Heart left ventricle (tissue), 16 donors: ENCODE measurements at regions not wholly inside any gene's neighbourhood (a gene's known extent, or its start where the extent isn't known, plus 50 kb on each side); places are given as distances from the start of the nearest gene placed in this dataset.

Experiments used
- ATAC-seq, 4 donors: fragments of 200-7000 bp; cut with Tn5 transposase; one replicate each; pipeline ENCODE4 v1.9.1; 2020 to 2022; ENCODE audit warnings: moderate library complexity in 4 of 4, mild to moderate bottlenecking in 3 of 4, moderate number of reproducible peaks in 1 of 4
- DNase-seq, 5 donors: peaks; one replicate each; pipeline ENCODE4 v3.0.0-alpha.2; 2020
- H3K27ac ChIP-seq, 12 donors: fragments of 200-600 bp; sonication (generic) in 4 of 12; one replicate each; pipeline versions ENCODE4 v1.5.0 to v1.8.0; 2016 to 2022; ENCODE audit warnings: mild to moderate bottlenecking in 2 of 12
- H3K27me3 ChIP-seq, 9 donors: fragments of 200-600 bp; sonication (generic) in 2 of 9; one replicate each; pipeline versions ENCODE4 v1.5.1 to v1.8.0; 2016 to 2022; ENCODE audit warnings: mild to moderate bottlenecking in 3 of 9
- H3K36me3 ChIP-seq, 9 donors: fragments of 200-600 bp; sonication (generic) in 2 of 9; one replicate each; pipeline versions ENCODE4 v1.5.0 to v1.8.0; 2018 to 2022; ENCODE audit warnings: mild to moderate bottlenecking in 2 of 9
- H3K4me1 ChIP-seq, 12 donors: fragments of 200-600 bp; sonication (generic) in 4 of 12; one replicate each; pipeline versions ENCODE4 v1.5.0 to v1.8.0; 2016 to 2022; ENCODE audit warnings: mild to moderate bottlenecking in 3 of 12
- H3K4me3 ChIP-seq, 12 donors: fragments of 200-600 bp; sonication (generic) in 4 of 12; one replicate each; pipeline versions ENCODE4 v1.5.0 to v1.8.0; 2017 to 2022; ENCODE audit warnings: mild to moderate bottlenecking in 9 of 12, moderate library complexity in 4 of 12
- H3K9me3 ChIP-seq, 12 donors: fragments of 200-600 bp; sonication (generic) in 4 of 12; one replicate each; pipeline versions ENCODE4 v1.5.0 to v1.8.0; 2016 to 2022; ENCODE audit warnings: mild to moderate bottlenecking in 1 of 12
- CTCF ChIP-seq, 12 donors: fragments of 200-600 bp; sonication (generic) in 4 of 12; IDR thresholded peaks; one replicate each; pipeline versions ENCODE4 v1.5.0 to v1.8.0; 2018 to 2022; ENCODE audit warnings: antibody characterized with exemption in 12 of 12, mild to moderate bottlenecking in 5 of 12
- POLR2A ChIP-seq, 2 donors: fragments of 450-650 bp; IDR thresholded peaks; one replicate each; pipeline ENCODE4 v1.6.1; 2017; ENCODE audit warnings: antibody characterized with exemption in 2 of 2, mild to moderate bottlenecking in 2 of 2, moderate library complexity in 2 of 2
- WGBS, 4 donors: extraction: QIAGEN DNeasy Blood & Tissue Kit in 2 of 4; methylation state at CpG; one replicate each; pipeline versions ENCODE4 v1.1.5 to v1.1.7; 2013 to 2018; 5-methylcytosine and 5-hydroxymethylcytosine counted together
- intact Hi-C, 10 donors: fragments of 100-400 bp; cut with DNase I; formaldehyde crosslinking; loops; one replicate each; pipeline versions ENCODE4 v1.11.1 to v1.14.2; 2022
- donor health status: ischemic (EF 13 %, LVEDD 7.1; RV severe dilation, severe dysfunction).
- donor health status: healthy with polysubstance abuse.
- donor health status: DM: no; HTN: yes; CAD: no.
- donor health status: DM: no; HTN: no; CAD: no.
- donor health status: ischemic (EF 25% LVEDD 6.9; RV normal size, moderate dysfunction).
- donor health status: ischemic (EF 25% LVEDD 5.7; RV mildly dilated, moderate dysfunction).
- donor health status: healthy.
- donor health status: DM: yes; HTN: yes; CAD: no.
- donor health status: ischemic (EF 35%, LVEDD 5.7; RV mildly dilated, moderate dysfunction).
- donor health status: nonischemic (EF 11% LVEDD 7.7; RV severe dilation, severe dysfunction).
- donor health status: DM: yes; HTN: yes; CAD: no.
- donor health status: PGD.
- donor health status: ischemic (EF 29% LVEDD 5.4; RV normal size, mild dysfunction).
- donor health status: nonischemic (EF 23%, LVEDD 6.1; RV moderate dilation, normal function).

- peaks cover 0 to 24% (median 9%) of the 10 kb centered on the region in 12 donors for H3K4me1 ChIP-seq
- intact Hi-C loops: loop anchor here in 1 of 10 donors (10.0 kb wide), 1 partner anchor 104 kb away; no protein-coding TSS in a partner anchor
- ATAC-seq: no peak
- no peaks in the 10 kb centered on the region for H3K9me3 ChIP-seq
- no peaks in the 10 kb centered on the region for H3K27me3 ChIP-seq
- TF ChIP-seq CTCF (IDR thresholded peaks at IDR 0.05) (no peak), POLR2A (IDR thresholded peaks at IDR 0.05) (no peak)
- no peak overlapping the region for H3K4me3 ChIP-seq
- WGBS, 4 donors: 73 to 84% (median 79%) methylated on average over 4 of the region's 4 CpGs
- DNase-seq: no peak
- H3K36me3 ChIP-seq: no peaks in the 10 kb centered on the region
- H3K27ac ChIP-seq: no peak overlapping the region
These were observed 509.6 kb downstream of the MID1IP1 start for GRCh38 chrX:39310891-39311290.

- H3K27ac ChIP-seq: no peak overlapping the region
- TF ChIP-seq CTCF (IDR thresholded peaks at IDR 0.05): no peak
- TF ChIP-seq POLR2A (IDR thresholded peaks at IDR 0.05): no peak
- H3K36me3 ChIP-seq: no peaks in the 10 kb centered on the region
- no peaks in the 10 kb centered on the region for H3K27me3 ChIP-seq
- H3K9me3 ChIP-seq: no peaks in the 10 kb centered on the region
- WGBS, 4 donors: 58 to 76% (median 68%) methylated on average over 2 of the region's 2 CpGs
- ATAC-seq (no peak), DNase-seq (no peak)
- no peak overlapping the region for H3K4me3 ChIP-seq
- peaks cover 0 to 24% (median 9%) of the 10 kb centered on the region in 12 donors for H3K4me1 ChIP-seq
- intact Hi-C loops: loop anchor here in 1 of 10 donors (10.0 kb wide), 1 partner anchor 103 kb away; no protein-coding TSS in a partner anchor
These were observed 510.4 kb downstream of the MID1IP1 start for GRCh38 chrX:39311646-39312045.

DNA sequence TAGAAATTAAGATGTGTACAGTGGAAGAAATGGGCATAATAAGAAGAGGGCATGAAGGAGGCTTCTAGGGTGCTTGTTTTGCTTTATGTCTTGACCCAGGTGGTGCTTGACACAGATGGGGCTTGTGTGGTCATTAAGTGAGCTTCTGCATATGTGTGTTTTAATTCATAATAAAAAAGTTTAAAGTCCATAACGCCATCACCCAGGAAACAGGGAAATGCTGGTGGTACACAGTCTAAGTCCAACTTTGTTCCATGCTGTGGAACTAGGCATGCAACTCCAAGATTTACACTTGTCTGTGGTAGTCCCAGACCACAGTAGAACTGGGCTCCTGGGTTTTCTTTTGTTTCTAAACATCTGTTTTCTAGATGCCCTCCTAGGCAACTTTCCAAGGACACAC is 511.9 kb downstream of the MID1IP1 start:
- Histone ChIP-seq H3K36me3 (no peaks in the 10 kb centered on the region), H3K27ac (no peak overlapping the region), H3K27me3 (peaks cover 0 to 3% (median 0%) of the 10 kb centered on the region in 9 donors), H3K9me3 (no peaks in the 10 kb centered on the region), H3K4me3 (no peak overlapping the region), H3K4me1 (peaks cover 0 to 24% (median 9%) of the 10 kb centered on the region in 12 donors)
- TF ChIP-seq POLR2A (IDR thresholded peaks at IDR 0.05): no peak
- TF ChIP-seq CTCF (IDR thresholded peaks at IDR 0.05): no peak
- ATAC-seq (no peak), DNase-seq (no peak)
- WGBS, 4 donors: 72 to 100% (median 85%) methylated on average over 1 of the region's 1 CpG
- intact Hi-C loops: loop anchor here in 1 of 10 donors (10.0 kb wide), 1 partner anchor 102 kb away; no protein-coding TSS in a partner anchor

GRCh38 chrX:39318506-39319343 is 517.5 kb downstream of the MID1IP1 start:
- peak; percentile 76 to 86 (median 80) for ATAC-seq
- Histone ChIP-seq H3K9me3 (peaks cover 0 to 4% (median 0%) of the 10 kb centered on the region in 12 donors), H3K4me1 (peaks cover 0 to 4% (median 0%) of the 10 kb centered on the region in 12 donors), H3K36me3 (no peaks in the 10 kb centered on the region), H3K4me3 (no peak overlapping the region), H3K27me3 (peaks cover 0 to 12% (median 0%) of the 10 kb centered on the region in 9 donors), H3K27ac (peak overlapping the region in 3 of 12 donors; percentile 13 to 43 (median 34))
- intact Hi-C loops: loop anchor here in 1 of 10 donors (10.0 kb wide), 1 partner anchor 96 kb away; no protein-coding TSS in a partner anchor
- DNase-seq: peak in 3 of 5 donors; percentile 28 to 47 (median 29)
- TF ChIP-seq CTCF (IDR thresholded peaks at IDR 0.05) (no peak), POLR2A (IDR thresholded peaks at IDR 0.05) (no peak)
- 56 to 76% (median 70%) methylated on average over 6 of the region's 6 CpGs for WGBS, 4 donors
